ENCODE measurements at regions not wholly inside any gene's neighbourhood (a gene's known extent, or its start where the extent isn't known, plus 50 kb on each side); places are given as distances from the start of the nearest gene placed in this dataset.

DNA sequence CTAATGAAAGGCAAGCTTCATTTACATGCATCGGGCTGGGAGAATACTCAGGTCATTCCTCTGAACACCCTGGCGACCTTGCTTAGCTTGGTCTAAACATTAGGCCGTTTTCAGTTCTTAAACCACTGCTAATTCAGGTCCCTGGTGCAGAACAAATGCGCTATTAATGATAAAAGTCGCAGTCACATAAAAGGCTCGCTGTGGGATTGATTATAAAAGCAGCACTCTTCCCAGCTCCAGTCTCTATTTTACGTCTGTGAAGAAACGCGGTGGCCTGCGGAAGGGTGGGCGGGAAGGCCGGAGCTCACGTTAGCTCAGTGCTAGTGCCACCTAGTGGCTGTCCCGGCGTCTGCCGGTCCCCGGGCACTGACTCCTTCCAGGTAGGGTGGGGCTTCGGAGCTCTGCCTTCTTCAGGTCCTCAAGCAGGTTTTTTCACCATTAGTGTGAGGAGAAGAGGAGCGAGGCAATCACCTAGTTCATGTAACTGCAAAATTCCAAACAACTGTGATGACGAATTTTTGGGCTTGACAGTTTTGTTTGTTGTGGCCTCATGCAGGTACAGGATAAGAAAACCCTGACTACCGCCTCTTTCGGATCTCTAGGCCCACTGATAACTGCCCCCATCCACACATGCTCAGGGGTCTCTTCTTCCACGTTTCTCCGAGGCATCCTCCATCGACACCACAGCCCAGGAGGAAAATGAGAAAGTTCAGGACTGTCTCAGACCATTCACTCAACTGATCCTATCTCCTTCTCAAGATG, 66.5 kb upstream of the CLMP start (continued):
- TF ChIP-seq ELF3 (CRISPR knock-in tag; IDR thresholded peaks at IDR 0.05) (no peak), ZNF556 (CRISPR knock-in tag; IDR thresholded peaks at IDR 0.05; ENCODE audit: borderline replicate concordance) (no peak), ZFYVE20 (CRISPR knock-in tag; IDR thresholded peaks at IDR 0.05; ENCODE audit: borderline replicate concordance, low read depth) (no peak), NFYC (CRISPR knock-in tag; IDR thresholded peaks at IDR 0.05) (no peak), ZNF335 (CRISPR knock-in tag; IDR thresholded peaks at IDR 0.05) (no peak), GLMP (CRISPR knock-in tag; IDR thresholded peaks at IDR 0.05; ENCODE audit: borderline replicate concordance) (no peak), KDM3A (CRISPR knock-in tag; IDR thresholded peaks at IDR 0.05; ENCODE audit: low read depth) (no peak), ZEB1 (IDR thresholded peaks at IDR 0.05; ENCODE audit: insufficient replicate concordance, low read depth) (no peak), ZBTB7B (CRISPR knock-in tag; IDR thresholded peaks at IDR 0.05) (no peak), ZBTB3 (CRISPR knock-in tag; IDR thresholded peaks at IDR 0.05; ENCODE audit: borderline replicate concordance, low read depth) (no peak), ZBTB20 (CRISPR knock-in tag; IDR thresholded peaks at IDR 0.05; ENCODE audit: borderline replicate concordance, low read depth) (no peak), RNF2 (conservative IDR thresholded peaks at IDR 0.05; ENCODE audit: low read depth) (0 out of 2 replicates have a peak, but pooled peaks have one; percentile 33), RBFOX2 (IDR thresholded peaks at IDR 0.05; ENCODE audit: low read depth, low read length) (no peak), ZMYM4 (CRISPR knock-in tag; IDR thresholded peaks at IDR 0.05) (no peak), GABPA (IDR thresholded peaks at IDR 0.05; ENCODE audit: low read depth, low read length) (no peak), GABPA (CRISPR knock-in tag; IDR thresholded peaks at IDR 0.05; ENCODE audit: low read depth) (0 out of 2 replicates have a peak, but pooled peaks have one; percentile 28), ZNF891 (CRISPR knock-in tag; IDR thresholded peaks at IDR 0.05) (no peak), ZNF44 (CRISPR knock-in tag; IDR thresholded peaks at IDR 0.05) (no peak), SP5 (CRISPR knock-in tag; IDR thresholded peaks at IDR 0.05; ENCODE audit: borderline replicate concordance, low read depth) (peak; percentile 23; the same call in 1 of the 2 replicates), GABPB1 (CRISPR knock-in tag; IDR thresholded peaks at IDR 0.05) (0 out of 2 replicates have a peak, but pooled peaks have one; percentile 23), ZNF234 (CRISPR knock-in tag; conservative IDR thresholded peaks at IDR 0.05) (no peak), ZSCAN20 (CRISPR knock-in tag; IDR thresholded peaks at IDR 0.05; ENCODE audit: borderline replicate concordance) (no peak), ZNF251 (CRISPR knock-in tag; IDR thresholded peaks at IDR 0.05) (no peak)
- TF ChIP-seq, protein P1, sequence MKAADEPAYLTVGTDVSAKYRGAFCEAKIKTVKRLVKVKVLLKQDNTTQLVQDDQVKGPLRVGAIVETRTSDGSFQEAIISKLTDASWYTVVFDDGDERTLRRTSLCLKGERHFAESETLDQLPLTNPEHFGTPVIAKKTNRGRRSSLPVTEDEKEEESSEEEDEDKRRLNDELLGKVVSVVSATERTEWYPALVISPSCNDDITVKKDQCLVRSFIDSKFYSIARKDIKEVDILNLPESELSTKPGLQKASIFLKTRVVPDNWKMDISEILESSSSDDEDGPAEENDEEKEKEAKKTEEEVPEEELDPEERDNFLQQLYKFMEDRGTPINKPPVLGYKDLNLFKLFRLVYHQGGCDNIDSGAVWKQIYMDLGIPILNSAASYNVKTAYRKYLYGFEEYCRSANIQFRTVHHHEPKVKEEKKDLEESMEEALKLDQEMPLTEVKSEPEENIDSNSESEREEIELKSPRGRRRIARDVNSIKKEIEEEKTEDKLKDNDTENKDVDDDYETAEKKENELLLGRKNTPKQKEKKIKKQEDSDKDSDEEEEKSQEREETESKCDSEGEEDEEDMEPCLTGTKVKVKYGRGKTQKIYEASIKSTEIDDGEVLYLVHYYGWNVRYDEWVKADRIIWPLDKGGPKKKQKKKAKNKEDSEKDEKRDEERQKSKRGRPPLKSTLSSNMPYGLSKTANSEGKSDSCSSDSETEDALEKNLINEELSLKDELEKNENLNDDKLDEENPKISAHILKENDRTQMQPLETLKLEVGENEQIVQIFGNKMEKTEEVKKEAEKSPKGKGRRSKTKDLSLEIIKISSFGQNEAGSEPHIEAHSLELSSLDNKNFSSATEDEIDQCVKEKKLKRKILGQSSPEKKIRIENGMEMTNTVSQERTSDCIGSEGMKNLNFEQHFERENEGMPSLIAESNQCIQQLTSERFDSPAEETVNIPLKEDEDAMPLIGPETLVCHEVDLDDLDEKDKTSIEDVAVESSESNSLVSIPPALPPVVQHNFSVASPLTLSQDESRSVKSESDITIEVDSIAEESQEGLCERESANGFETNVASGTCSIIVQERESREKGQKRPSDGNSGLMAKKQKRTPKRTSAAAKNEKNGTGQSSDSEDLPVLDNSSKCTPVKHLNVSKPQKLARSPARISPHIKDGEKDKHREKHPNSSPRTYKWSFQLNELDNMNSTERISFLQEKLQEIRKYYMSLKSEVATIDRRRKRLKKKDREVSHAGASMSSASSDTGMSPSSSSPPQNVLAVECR (CRISPR knock-in tag; IDR thresholded peaks at IDR 0.05; ENCODE audit: borderline replicate concordance): no peak

All from HepG2 (cell line).